Caco-2 (cell line): ENCODE measurements at regions not wholly inside any gene's neighbourhood (a gene's known extent, or its start where the extent isn't known, plus 50 kb on each side); places are given as distances from the start of the nearest gene placed in this dataset.

Source experiments
- BruUV-seq: library from RNA; stranded (reverse); fragments of 400-500 nt; replicated peaks from 2 replicates; lab custom pipeline; 2021; lab: Mats Ljungman, UMichigan
- CTCF ChIA-PET: fragments of 300-600 bp; sonication (Branson Sonifier 250); formaldehyde crosslinking; loops from one replicate; lab custom pipeline; 2022; ENCODE audit warnings: antibody characterized with exemption; lab: Charles Lee
- POLR2A ChIA-PET: fragments of 300-600 bp; sonication (Branson Sonifier 250); formaldehyde crosslinking; loops from one replicate; lab custom pipeline; 2022; ENCODE audit warnings: antibody characterized with exemption; lab: Charles Lee
- DNase-seq, 2 experiments: peaks; one replicate each; pipeline versions ENCODE4 v3.0.0 to v3.0.0-alpha.2; 2020 to 2022
- H3K27me3 ChIP-seq: replicated peaks from 2 replicates; pipeline ENCODE4 v1.6.0; 2011; ENCODE audit warnings: low read length; ENCODE audit not compliant: control insufficient read depth, insufficient read depth
- H3K36me3 ChIP-seq: 2 replicates; pipeline ENCODE4 v1.5.1; 2011; ENCODE audit warnings: low read length; ENCODE audit not compliant: control insufficient read depth, insufficient read depth
- H3K4me1 ChIP-seq: fragments of 250-450 bp; sonication (Bioruptor Pico); 2 replicates; pipeline ENCODE4 v1.5.1; 2020; ENCODE audit warnings: mild to moderate bottlenecking
- H3K4me3 ChIP-seq: 2 replicates; pipeline ENCODE4 v1.5.1; 2011; ENCODE audit warnings: low read depth, mild to moderate bottlenecking, control low read depth, low read length
- H3K9me3 ChIP-seq: fragments of 250-450 bp; sonication (Bioruptor Pico); 2 replicates; pipeline ENCODE4 v1.5.1; 2020; ENCODE audit warnings: mild to moderate bottlenecking, moderate library complexity
- H3K27ac Mint-ChIP-seq: one replicate; pipeline ENCODE4 v1.8.0; 2022; ENCODE audit warnings: mixed read lengths; ENCODE audit not compliant: unreplicated experiment
- H3K27me3 Mint-ChIP-seq: one replicate; pipeline ENCODE4 v1.8.0; 2022; ENCODE audit warnings: mixed read lengths; ENCODE audit not compliant: insufficient read depth, unreplicated experiment
- H3K36me3 Mint-ChIP-seq: one replicate; pipeline ENCODE4 v1.8.0; 2022; ENCODE audit warnings: mild to moderate bottlenecking, mixed read lengths; ENCODE audit not compliant: insufficient read depth, unreplicated experiment
- H3K4me1 Mint-ChIP-seq: one replicate; pipeline ENCODE4 v1.8.0; 2022; ENCODE audit warnings: low read depth, mixed read lengths; ENCODE audit not compliant: unreplicated experiment
- H3K4me3 Mint-ChIP-seq: one replicate; pipeline ENCODE4 v1.8.0; 2022; ENCODE audit warnings: mild to moderate bottlenecking, moderate library complexity, mixed read lengths; ENCODE audit not compliant: unreplicated experiment
- H3K9me3 Mint-ChIP-seq: one replicate; pipeline ENCODE4 v1.8.0; 2022; ENCODE audit warnings: mixed read lengths; ENCODE audit not compliant: unreplicated experiment
- CTCF ChIP-seq, 2 experiments: fragments of 200-600 bp in 1 of 2; IDR thresholded peaks; 1 replicate in 1 of 2; 2 replicates in 1 of 2; pipeline versions ENCODE4 v1.5.1 to v1.8.0; 2011 to 2022; ENCODE audit warnings: antibody characterized with exemption in 1 of 2, control low read depth in 1 of 2, inconsistent platforms in 1 of 2, low read depth in 1 of 2, low read length in 1 of 2, mild to moderate bottlenecking in 1 of 2, moderate library complexity in 1 of 2; ENCODE audit not compliant: insufficient read depth in 1 of 2, severe bottlenecking in 1 of 2, unreplicated experiment in 1 of 2
- intact Hi-C: fragments of 100-400 bp; cut with micrococcal nuclease; formaldehyde crosslinking; loops from one replicate; pipeline ENCODE4 v1.10.0; 2022; ENCODE audit not compliant: unreplicated experiment

GRCh38 chr12:4135919-4136605 is 137.5 kb upstream of the CCND2 start:
- DNase-seq = peak in 1 of 2 experiments; percentile 23
- Mint-ChIP-seq H3K4me1 (no peaks in the 10 kb centered on the region), H3K4me3 (no peak overlapping the region), H3K9me3 (no peaks in the 10 kb centered on the region), H3K36me3 (no peaks in the 10 kb centered on the region), H3K27ac (no peak overlapping the region), H3K27me3 (peaks cover 10% of the 10 kb centered on the region)
- Histone ChIP-seq H3K27me3 (no peaks in the 10 kb centered on the region), H3K4me1 (peaks cover 6% of the 10 kb centered on the region), H3K9me3 (no peaks in the 10 kb centered on the region; the same call in 1 of the 2 replicates), H3K36me3 (no peaks in the 10 kb centered on the region), H3K4me3 (no peak overlapping the region)
- BruUV-seq = no TSS peak
- POLR2A ChIA-PET = no interaction called here
- intact Hi-C loops = no loop called here
- CTCF ChIA-PET = no interaction called here
- no peak for TF ChIP-seq CTCF (IDR thresholded peaks at IDR 0.05; ENCODE audit: insufficient read depth in 1 of 2, low read depth in 1 of 2, low read length in 1 of 2, severe bottlenecking in 1 of 2, unreplicated experiment in 1 of 2)

DNA sequence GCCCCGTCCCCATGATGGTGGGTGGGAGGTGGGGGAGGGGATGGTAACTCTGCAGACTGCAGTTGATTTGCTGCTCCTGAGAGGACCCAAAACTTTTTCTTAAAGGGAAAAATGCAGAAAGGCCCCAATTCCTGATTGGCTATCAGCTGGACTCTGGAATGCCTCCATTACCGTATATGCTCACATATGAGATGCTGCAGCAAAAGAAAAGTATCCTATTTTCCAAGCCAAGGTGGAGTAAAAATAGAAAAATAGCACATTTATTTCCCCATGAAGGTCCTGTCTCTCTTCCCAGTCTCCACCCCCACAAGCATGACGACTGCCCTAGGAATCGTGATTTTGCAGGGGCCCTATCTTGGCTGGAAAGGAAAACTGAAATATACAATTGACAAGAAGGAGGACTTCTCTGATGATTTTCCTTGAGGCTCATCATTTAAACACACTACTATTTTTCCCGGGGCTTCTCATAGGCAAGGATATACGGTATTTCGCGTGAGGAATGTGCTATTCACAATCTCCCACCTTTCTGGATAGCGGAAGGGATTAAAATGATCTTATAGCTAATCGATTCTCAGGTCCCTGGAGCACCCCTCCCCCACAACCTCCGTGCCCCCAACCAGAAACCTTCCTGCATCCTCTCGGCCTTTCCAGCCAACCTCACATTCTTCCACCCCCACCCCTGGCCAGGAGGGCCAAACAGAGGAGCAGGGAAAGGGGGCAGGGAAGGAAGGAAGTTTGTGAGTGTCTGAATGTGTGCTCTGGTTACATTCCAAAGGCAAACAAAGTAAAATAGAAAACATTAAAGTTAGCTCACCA is 138.9 kb upstream of the CCND2 start:
- no peaks in the 10 kb centered on the region for H3K36me3 Mint-ChIP-seq
- CTCF ChIA-PET = no interaction called here
- no peak overlapping the region for H3K27ac Mint-ChIP-seq
- H3K9me3 ChIP-seq = no peaks in the 10 kb centered on the region; the same call in 1 of the 2 replicates
- no TSS peak for BruUV-seq
- POLR2A ChIA-PET = no interaction called here
- H3K4me3 Mint-ChIP-seq = no peak overlapping the region
- H3K27me3 ChIP-seq = no peaks in the 10 kb centered on the region
- no peak overlapping the region for H3K4me3 ChIP-seq
- H3K4me1 ChIP-seq = peaks cover 6% of the 10 kb centered on the region; the same call in 1 of the 2 replicates
- DNase-seq = peak in 1 of 2 experiments; percentile 29
- H3K27me3 Mint-ChIP-seq = peaks cover 19% of the 10 kb centered on the region
- intact Hi-C loops = no loop called here
- H3K9me3 Mint-ChIP-seq = no peaks in the 10 kb centered on the region
- no peak for TF ChIP-seq CTCF (IDR thresholded peaks at IDR 0.05; ENCODE audit: insufficient read depth in 1 of 2, low read depth in 1 of 2, low read length in 1 of 2, severe bottlenecking in 1 of 2, unreplicated experiment in 1 of 2)
- H3K4me1 Mint-ChIP-seq = no peaks in the 10 kb centered on the region
- H3K36me3 ChIP-seq = no peaks in the 10 kb centered on the region

DNA sequence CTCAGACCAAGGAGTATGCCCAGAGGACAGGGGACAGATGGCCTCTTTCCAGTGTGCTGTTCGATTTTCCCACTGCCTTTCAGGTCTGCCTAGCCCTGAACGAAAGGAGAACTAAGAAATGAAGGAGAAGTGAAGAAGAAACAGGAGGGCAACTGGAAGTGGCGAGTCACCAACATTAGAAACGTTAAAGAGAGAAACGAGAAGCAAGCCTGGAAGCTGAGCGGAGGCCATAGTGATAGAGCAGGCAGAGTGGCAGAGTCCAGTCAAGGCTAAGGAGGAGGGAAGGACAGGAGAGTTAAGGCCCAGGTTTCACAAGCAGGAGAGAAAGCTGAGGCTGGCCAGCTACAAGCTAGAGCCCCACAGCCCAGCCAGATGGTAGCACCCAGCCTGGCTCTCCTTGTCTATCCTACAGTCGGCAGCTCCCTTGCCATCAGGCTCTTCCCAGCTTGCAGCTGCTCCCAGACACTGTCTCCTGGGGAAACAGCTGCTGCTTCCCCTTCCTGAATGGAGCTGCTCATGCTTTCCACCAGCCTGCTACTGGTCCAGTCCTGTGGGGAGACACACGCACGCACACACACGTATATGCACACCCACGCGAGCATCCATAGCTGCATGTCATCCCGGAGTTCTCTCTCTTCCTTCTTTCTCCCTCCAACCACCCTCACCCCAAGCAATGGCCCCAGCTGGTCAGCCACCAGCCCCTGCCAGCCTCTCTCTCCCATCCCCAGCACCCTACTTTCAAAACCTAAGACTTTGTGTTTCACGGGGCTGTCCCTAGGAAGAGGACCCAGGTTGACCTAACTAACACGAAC is 139.7 kb upstream of the CCND2 start:
- Mint-ChIP-seq H3K9me3 (no peaks in the 10 kb centered on the region), H3K27ac (no peak overlapping the region), H3K4me3 (no peak overlapping the region), H3K4me1 (no peaks in the 10 kb centered on the region), H3K27me3 (peaks cover 21% of the 10 kb centered on the region), H3K36me3 (no peaks in the 10 kb centered on the region)
- Histone ChIP-seq H3K9me3 (no peaks in the 10 kb centered on the region; the same call in 1 of the 2 replicates), H3K4me1 (peaks cover 6% of the 10 kb centered on the region; the same call in 1 of the 2 replicates), H3K27me3 (no peaks in the 10 kb centered on the region), H3K4me3 (no peak overlapping the region), H3K36me3 (no peaks in the 10 kb centered on the region)
- peak in 1 of 2 experiments; percentile 34 for DNase-seq
- ChIA-PET POLR2A (no interaction called here), CTCF (no interaction called here)
- no peak for TF ChIP-seq CTCF (IDR thresholded peaks at IDR 0.05; ENCODE audit: insufficient read depth in 1 of 2, low read depth in 1 of 2, low read length in 1 of 2, severe bottlenecking in 1 of 2, unreplicated experiment in 1 of 2)
- no TSS peak for BruUV-seq
- intact Hi-C loops = no loop called here
